GM12873 (cell line): ENCODE measurements at regions not wholly inside any gene's neighbourhood (a gene's known extent, or its start where the extent isn't known, plus 50 kb on each side); places are given as distances from the start of the nearest gene placed in this dataset.

ENCODE experiments used
- CTCF ChIP-seq: IDR thresholded peaks from 2 replicates; pipeline ENCODE4 v1.5.1; 2012; ENCODE audit warnings: low read depth, mild to moderate bottlenecking, moderate library complexity, low read length, control low read depth; ENCODE audit not compliant: insufficient read depth; ENCODE audit errors: missing control alignments

DNA sequence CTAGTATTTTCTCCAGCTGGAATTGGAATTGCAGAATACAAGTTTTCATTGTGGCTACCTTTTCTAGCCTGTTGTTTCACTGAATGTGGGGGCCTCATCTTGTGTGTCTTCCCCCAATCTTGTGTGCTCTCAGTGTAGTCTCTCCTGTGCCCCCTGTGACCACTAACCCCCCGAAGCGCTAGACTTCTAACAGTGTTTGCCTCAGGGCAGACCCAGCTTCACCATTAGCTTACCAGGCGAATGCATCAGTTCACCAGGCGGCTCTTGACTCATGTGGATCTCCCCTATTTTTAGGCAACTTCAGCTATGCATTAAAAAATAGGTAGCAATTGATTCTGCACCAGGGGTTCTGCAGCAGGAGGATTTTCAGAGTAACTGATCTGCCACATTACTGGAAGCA, 376.2 kb upstream of the MEIS1 start:
- TF ChIP-seq CTCF: no peak

DNA sequence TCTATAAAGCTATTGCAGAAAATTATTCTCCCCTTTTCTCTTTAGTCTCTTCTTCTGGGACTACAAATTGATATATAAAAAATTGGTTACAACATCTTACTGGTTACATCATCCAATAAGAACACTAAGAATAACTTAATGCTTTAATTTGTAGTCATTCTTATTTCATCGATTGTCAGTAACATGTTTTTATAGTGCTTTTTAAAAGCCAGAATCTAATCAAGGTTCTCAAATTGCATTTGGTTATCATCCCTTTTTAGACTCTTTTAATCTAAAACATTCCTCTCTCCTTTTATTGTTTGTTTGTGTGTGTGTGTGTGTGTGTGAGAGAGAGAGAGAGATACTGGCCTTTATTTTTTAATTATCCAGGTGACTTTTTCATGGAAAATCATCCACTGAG, 377.1 kb upstream of the MEIS1 start:
- no peak for TF ChIP-seq CTCF

DNA sequence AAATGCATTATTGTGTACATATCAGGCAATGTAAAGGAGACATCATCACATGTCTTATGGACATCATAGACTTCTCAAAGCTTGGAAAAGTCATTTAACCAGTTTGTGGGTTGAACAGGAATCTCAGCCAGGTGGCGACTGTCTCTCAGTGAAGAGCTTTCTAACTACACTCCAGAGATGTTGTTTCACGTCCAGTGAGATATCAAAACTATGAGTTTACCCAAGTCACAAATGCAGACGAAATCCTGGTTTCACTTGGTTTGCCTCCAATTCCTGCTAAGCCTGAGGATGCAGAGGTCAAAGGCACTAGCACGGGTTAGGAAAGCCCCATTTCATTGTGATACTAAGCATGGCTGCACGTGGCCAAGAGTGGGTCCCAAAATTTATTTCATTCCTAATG, 384.5 kb upstream of the MEIS1 start:
- no peak for TF ChIP-seq CTCF

DNA sequence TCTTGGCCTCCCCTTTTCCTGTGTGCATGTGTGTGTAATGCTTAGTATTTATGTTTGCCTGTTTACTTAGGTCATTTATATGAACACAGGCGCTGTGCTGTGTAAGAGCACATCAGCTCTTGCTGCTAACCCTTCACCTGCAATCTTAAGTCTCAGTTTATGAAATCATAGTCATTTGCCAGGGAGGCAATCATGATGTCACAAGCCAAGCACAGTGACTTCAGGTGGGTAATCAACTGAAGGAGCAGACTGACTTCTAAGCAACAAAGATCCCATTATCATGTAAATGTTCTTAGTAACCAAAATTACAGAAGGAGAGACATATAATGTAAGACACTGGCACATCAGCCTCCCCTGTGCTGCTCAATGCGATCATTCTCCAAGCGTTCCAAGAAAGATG, 386.3 kb upstream of the MEIS1 start:
- TF ChIP-seq CTCF: no peak

GRCh38 chr2:66041902-66042657, 392.8 kb upstream of the MEIS1 start:
- TF ChIP-seq CTCF: no peak

DNA sequence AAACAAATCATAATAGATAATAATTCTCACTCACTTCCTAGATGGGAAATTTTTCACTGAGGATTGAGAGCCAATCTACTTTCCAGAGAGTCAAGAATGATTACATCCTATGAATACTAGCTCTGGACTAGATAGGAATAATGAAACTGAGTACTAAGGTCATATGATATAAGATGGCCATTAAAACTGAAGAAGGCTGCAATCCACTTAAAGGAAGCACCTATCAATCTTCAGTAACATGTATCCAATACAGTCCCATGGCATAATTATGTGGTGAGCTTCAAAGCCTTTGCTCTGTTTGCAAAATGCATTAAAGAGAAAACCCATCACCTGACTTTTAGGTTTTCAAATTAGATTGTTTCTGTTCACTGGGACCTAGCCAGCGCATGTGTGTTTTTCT, 398.0 kb upstream of the MEIS1 start:
- TF ChIP-seq CTCF: no peak

GRCh38 chr2:66034467-66034866, 400.5 kb upstream of the MEIS1 start:
- no peak for TF ChIP-seq CTCF
